Panc1 (cell line): ENCODE measurements at regions not wholly inside any gene's neighbourhood (a gene's known extent, or its start where the extent isn't known, plus 50 kb on each side); places are given as distances from the start of the nearest gene placed in this dataset.

ENCODE experiments used
- ATAC-seq: fragments of 200-7000 bp; cut with Tn5 transposase; 2 replicates; pipeline ENCODE4 v1.9.1; 2020; ENCODE audit warnings: mild to moderate bottlenecking, moderate library complexity
- BruUV-seq: library from RNA; stranded (reverse); fragments of 400-500 nt; replicated peaks from 2 replicates; lab custom pipeline; 2021; lab: Mats Ljungman, UMichigan
- CTCF ChIA-PET: fragments of 300-600 bp; sonication (Branson Sonifier 250); formaldehyde crosslinking; loops from one replicate; lab custom pipeline; 2022; ENCODE audit warnings: antibody characterized with exemption; lab: Charles Lee
- POLR2A ChIA-PET: fragments of 300-600 bp; sonication (Branson Sonifier 250); formaldehyde crosslinking; loops from one replicate; lab custom pipeline; 2022; ENCODE audit warnings: antibody characterized with exemption; lab: Charles Lee
- DNase-seq: peaks from one replicate; pipeline ENCODE4 v3.0.0-alpha.2; 2010; ENCODE audit warnings: low read depth, low spot score
- H3K27ac ChIP-seq: 2 replicates; pipeline ENCODE4 v1.5.1; 2011; ENCODE audit warnings: mild to moderate bottlenecking, low read length, inconsistent platforms
- H3K27me3 ChIP-seq: fragments of 200-500 bp; sonication (Bioruptor generic); 2 replicates; pipeline ENCODE4 v1.6.0; 2014; ENCODE audit warnings: low read length, inconsistent platforms; ENCODE audit not compliant: control insufficient read depth, insufficient read depth
- H3K36me3 ChIP-seq: fragments of 200-500 bp; sonication (Bioruptor generic); 2 replicates; pipeline ENCODE4 v1.5.1; 2014; ENCODE audit warnings: inconsistent platforms, mild to moderate bottlenecking, low read length, moderate library complexity; ENCODE audit not compliant: control insufficient read depth, insufficient read depth
- H3K4me1 ChIP-seq: 2 replicates; pipeline ENCODE4 v1.5.1; 2011; ENCODE audit warnings: inconsistent platforms, mild to moderate bottlenecking, low read length, moderate library complexity; ENCODE audit not compliant: control insufficient read depth, insufficient read depth
- H3K4me3 ChIP-seq, 2 experiments: 2 replicates each; pipeline ENCODE4 v1.5.1; 2011 to 2012; ENCODE audit warnings: low read depth in 2 of 2, low read length in 2 of 2, mild to moderate bottlenecking in 2 of 2, inconsistent platforms in 1 of 2, moderate library complexity in 1 of 2
- H3K9me3 ChIP-seq: fragments of 200-500 bp; sonication (Bioruptor generic); 2 replicates; pipeline ENCODE4 v1.5.1; 2014; ENCODE audit warnings: low read depth, mild to moderate bottlenecking, inconsistent platforms, low read length, moderate library complexity; ENCODE audit not compliant: control insufficient read depth, insufficient read depth
- CTCF ChIP-seq: fragments of 450-650 bp; IDR thresholded peaks from 2 replicates; pipeline ENCODE4 v1.5.1; 2017; ENCODE audit warnings: mild to moderate bottlenecking
- POLR2AphosphoS5 ChIP-seq: IDR thresholded peaks from 2 replicates; pipeline ENCODE4 v1.6.1; 2012; ENCODE audit warnings: mild to moderate bottlenecking, low read depth, low read length, moderate library complexity
- REST ChIP-seq, 2 experiments: IDR thresholded peaks; 2 replicates each; pipeline ENCODE4 v1.6.1; 2011 to 2012; ENCODE audit warnings: low read depth in 2 of 2, control low read depth in 1 of 2, low read length in 1 of 2, mild to moderate bottlenecking in 1 of 2, moderate library complexity in 1 of 2; ENCODE audit not compliant: insufficient read depth in 1 of 2
- SIN3A ChIP-seq: IDR thresholded peaks from 2 replicates; pipeline ENCODE4 v1.6.1; 2012; ENCODE audit warnings: low read depth, mild to moderate bottlenecking, low read length, moderate library complexity, borderline replicate concordance; ENCODE audit not compliant: insufficient read depth
- TCF7L2 ChIP-seq: IDR thresholded peaks from 2 replicates; pipeline ENCODE4 v1.6.1; 2011; ENCODE audit warnings: mild to moderate bottlenecking, low read depth, low read length, inconsistent platforms
- in situ Hi-C: cut with HindIII; loops from 2 replicates; pipeline ENCODE4 v1.10.0; 2016; ENCODE audit warnings: low sequenced_read_pairs, low pct_unique_long_range_greater_than_20kb
- intact Hi-C: fragments of 100-400 bp; cut with micrococcal nuclease; formaldehyde crosslinking; loops from one replicate; pipeline ENCODE4 v1.10.0; 2022; ENCODE audit not compliant: unreplicated experiment

- no peak overlapping the region for H3K4me3 ChIP-seq
- no peak for DNase-seq
- ChIA-PET CTCF (no interaction called here), POLR2A (no interaction called here)
- no peaks in the 10 kb centered on the region for H3K9me3 ChIP-seq
- no peaks in the 10 kb centered on the region for H3K4me1 ChIP-seq
- H3K27me3 ChIP-seq: no peaks in the 10 kb centered on the region
- BruUV-seq: no TSS peak
- H3K36me3 ChIP-seq: no peaks in the 10 kb centered on the region
- no peak overlapping the region for H3K27ac ChIP-seq
- ATAC-seq: no peak
- TF ChIP-seq TCF7L2: no peak
- no peak for TF ChIP-seq REST (IDR thresholded peaks at IDR 0.05; ENCODE audit: insufficient read depth in 1 of 2, low read depth in 2 of 2, low read length in 1 of 2)
- no peak for TF ChIP-seq SIN3A
- TF ChIP-seq POLR2AphosphoS5: no peak
- TF ChIP-seq CTCF: no peak
- intact Hi-C loops (no loop called here), in situ Hi-C loops (no loop called here)
These were observed 617.4 kb downstream of the CCSER2 start for GRCh38 chr10:84945791-84946190.

GRCh38 chr10:84946904-84947303 is 618.5 kb downstream of the CCSER2 start:
- Histone ChIP-seq H3K27ac (no peak overlapping the region), H3K4me3 (no peak overlapping the region), H3K27me3 (no peaks in the 10 kb centered on the region), H3K9me3 (no peaks in the 10 kb centered on the region), H3K36me3 (no peaks in the 10 kb centered on the region), H3K4me1 (no peaks in the 10 kb centered on the region)
- DNase-seq (no peak), ATAC-seq (no peak)
- POLR2A ChIA-PET: no interaction called here
- BruUV-seq: no TSS peak
- intact Hi-C loops: no loop called here
- CTCF ChIA-PET: no interaction called here
- in situ Hi-C loops: no loop called here
- TF ChIP-seq REST (IDR thresholded peaks at IDR 0.05; ENCODE audit: insufficient read depth in 1 of 2, low read depth in 2 of 2, low read length in 1 of 2) (no peak), SIN3A (no peak), POLR2AphosphoS5 (no peak), CTCF (no peak), TCF7L2 (no peak)
